Gastroesophageal sphincter (tissue), 3 donors: ENCODE measurements at regions not wholly inside any gene's neighbourhood (a gene's known extent, or its start where the extent isn't known, plus 50 kb on each side); places are given as distances from the start of the nearest gene placed in this dataset.

Experiments used
- CTCF ChIP-seq, 4 experiments: fragments of 200-600 bp in 2 of 4; fragments of 450-650 bp in 2 of 4; sonication (generic) in 1 of 4; IDR thresholded peaks; one replicate each; pipeline ENCODE4 v1.5.1; 2017 to 2019; ENCODE audit warnings: antibody characterized with exemption in 4 of 4, mild to moderate bottlenecking in 2 of 4, moderate library complexity in 2 of 4
- EP300 ChIP-seq: sonication (generic); formaldehyde crosslinking; IDR thresholded peaks from one replicate; pipeline ENCODE4 v1.6.1; 2017; ENCODE audit warnings: antibody characterized with exemption, mild to moderate bottlenecking
- POLR2A ChIP-seq, 2 donors: fragments of 450-650 bp; IDR thresholded peaks; one replicate each; pipeline ENCODE4 v1.6.1; 2017; ENCODE audit warnings: antibody characterized with exemption in 2 of 2, mild to moderate bottlenecking in 2 of 2, moderate library complexity in 1 of 2
- POLR2AphosphoS5 ChIP-seq: sonication (generic); formaldehyde crosslinking; IDR thresholded peaks from one replicate; pipeline ENCODE4 v1.6.1; 2017; ENCODE audit warnings: antibody characterized with exemption

- TF ChIP-seq CTCF (IDR thresholded peaks at IDR 0.05) (no peak), POLR2AphosphoS5 (no peak), EP300 (no peak), POLR2A (IDR thresholded peaks at IDR 0.05) (no peak)
These were observed 220.0 kb downstream of the TRPC6 start for GRCh38 chr11:101363706-101364275.
